Lung microvascular endothelial cell (primary cell): ENCODE measurements at regions not wholly inside any gene's neighbourhood (a gene's known extent, or its start where the extent isn't known, plus 50 kb on each side); places are given as distances from the start of the nearest gene placed in this dataset.

Experiments used
- DNase-seq, 2 donors: peaks; one replicate each; pipeline versions ENCODE4 v3.0.0 to v3.0.0-alpha.2; 2010; ENCODE audit warnings: low read depth in 2 of 2

DNA sequence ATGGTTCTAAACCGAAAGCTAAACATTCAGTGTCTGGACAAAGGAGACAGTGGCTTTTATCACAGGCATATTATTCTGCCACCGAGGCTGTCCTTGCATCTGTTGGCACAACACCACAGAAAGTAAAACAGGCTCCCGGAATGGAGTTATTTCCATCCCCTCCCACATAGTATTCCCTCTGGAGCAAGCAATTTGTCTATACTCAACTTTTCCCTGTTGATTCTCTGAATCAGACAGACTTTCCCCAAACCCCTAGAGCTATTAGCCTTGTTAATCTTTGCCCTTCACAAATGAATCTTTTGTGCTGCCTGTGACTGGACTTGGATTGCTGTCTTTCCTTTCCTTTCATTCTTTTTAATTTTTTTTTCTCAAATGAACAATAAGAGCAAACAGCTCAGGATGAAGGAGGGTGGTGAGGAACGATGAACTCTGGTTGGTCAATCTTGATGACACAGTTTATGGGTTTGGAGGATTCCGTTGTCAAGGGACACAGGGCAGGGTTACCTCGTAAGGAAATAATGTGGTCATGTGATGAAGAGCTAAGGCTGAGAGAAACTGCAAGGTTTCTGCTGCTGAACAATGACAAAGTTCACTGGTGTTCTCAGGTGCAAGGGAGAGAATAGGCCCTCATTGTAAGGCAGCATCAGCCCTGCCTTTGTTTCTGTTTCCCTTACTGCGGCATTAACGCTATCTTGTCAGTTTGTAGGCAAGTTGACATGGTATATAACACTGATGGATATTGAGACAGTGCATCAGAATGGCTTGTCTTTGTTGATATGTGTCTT, 275.0 kb upstream of the BMP2 start:
- DNase-seq, result no peak

DNA sequence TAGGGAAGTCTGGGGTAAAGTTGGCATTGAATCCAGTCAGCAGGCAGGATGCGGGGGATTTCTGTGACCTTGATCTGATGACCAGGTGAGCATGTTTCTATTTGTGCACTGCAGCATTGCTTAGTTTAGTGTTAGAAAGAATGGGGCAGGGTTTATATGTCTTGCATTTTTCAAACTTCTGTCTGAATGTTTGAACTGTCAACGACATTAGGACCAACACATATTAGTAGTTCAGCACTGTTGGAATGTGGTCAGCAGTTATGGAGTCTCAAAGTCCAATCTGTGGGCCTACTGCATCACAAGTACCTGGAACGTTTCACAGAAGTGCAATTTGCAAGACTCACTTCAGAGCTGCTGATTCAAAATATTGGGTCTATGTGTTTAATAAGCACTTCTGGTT, 276.6 kb upstream of the BMP2 start:
- DNase-seq, result no peak

GRCh38 chr20:6489361-6490171, 277.9 kb upstream of the BMP2 start:
- no peak for DNase-seq

GRCh38 chr20:6485351-6485750, 282.1 kb upstream of the BMP2 start:
- no peak for DNase-seq

DNA sequence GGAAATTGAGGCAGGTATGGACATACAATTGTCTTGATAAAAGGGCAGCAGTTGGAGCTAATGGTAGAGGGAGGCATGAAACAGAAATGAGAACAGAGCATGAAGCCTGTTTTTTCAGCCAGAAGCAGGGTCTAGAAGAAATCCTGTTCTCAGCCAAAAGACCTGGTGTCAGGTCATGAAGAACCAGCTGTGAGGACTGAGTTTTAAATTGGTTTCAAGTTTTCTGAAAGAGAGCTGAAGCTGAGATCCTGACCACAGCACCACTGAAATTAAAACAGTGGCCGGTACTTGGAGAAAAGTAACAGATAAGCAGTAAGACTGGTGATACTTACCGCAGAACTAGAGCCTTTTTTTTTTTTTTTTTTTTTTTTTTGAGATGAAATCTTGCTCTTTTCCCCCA, 283.8 kb upstream of the BMP2 start:
- DNase-seq, result no peak

DNA sequence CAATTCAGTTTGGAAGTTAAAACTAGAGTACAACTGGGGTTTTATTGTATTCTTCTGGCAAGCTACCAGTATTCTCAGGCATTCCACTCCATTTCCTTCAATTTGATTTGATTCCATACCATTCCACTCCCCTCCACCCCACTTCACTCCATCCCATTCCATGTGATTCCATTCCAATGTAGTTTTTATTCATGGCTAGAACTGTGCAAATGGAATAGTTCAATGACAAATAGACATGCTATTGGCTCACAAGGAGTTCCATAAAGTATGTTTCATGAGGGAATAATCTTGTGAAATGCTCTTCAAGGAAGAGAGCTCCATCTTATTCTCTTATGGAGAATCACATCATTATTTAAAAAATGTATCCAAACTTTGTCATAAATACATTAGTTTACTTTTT, 285.0 kb upstream of the BMP2 start:
- no peak for DNase-seq

- DNase-seq, result no peak
Measured at GRCh38 chr20:6480328-6481200, 286.9 kb upstream of the BMP2 start.

DNA sequence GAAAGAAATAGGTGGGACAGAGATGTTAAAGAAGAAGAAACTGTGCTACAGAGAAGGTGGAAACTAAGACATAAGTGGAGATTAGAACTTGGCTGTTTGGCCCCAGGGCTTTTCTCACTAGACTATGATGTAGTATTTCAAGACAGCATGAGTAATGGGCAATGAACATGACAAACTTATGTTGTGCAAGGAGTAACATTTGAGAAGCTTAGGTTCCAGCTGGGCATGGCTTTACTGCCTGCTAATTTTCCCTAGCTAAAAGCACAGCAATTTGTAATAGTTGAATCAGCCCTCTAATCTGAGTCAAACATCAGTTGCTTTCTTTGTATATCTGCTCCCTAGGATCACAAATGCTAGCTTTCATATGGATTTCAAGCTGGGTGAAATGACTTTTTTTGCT, 294.3 kb upstream of the BMP2 start:
- no peak for DNase-seq

GRCh38 chr20:6471871-6472270, 295.6 kb upstream of the BMP2 start:
- no peak for DNase-seq

DNA sequence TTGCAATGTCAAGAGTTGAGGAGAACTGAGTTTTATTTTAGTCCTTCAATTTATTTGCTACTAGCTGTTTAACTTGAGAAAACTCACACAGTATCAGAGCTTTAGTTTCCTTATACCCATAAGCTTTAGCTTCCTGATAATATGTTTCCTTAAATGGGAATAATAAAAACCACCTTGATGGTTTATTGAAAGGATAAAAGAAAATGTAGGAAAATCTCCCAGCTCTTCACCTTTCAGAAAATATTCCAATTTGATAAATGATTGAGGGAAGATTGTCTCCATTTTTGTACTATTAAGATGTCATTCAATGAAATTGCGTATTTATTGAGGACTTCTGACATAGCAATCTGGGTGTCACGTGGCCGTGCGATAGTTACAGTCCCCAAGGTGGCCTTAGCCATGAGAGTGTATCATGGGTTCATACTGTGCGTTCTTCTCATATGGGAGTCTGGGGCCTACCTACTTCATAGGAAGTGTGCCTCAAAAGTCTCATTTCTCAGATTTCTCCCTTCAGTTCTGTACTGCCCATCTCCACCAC, 296.3 kb upstream of the BMP2 start:
- DNase-seq, result no peak

DNA sequence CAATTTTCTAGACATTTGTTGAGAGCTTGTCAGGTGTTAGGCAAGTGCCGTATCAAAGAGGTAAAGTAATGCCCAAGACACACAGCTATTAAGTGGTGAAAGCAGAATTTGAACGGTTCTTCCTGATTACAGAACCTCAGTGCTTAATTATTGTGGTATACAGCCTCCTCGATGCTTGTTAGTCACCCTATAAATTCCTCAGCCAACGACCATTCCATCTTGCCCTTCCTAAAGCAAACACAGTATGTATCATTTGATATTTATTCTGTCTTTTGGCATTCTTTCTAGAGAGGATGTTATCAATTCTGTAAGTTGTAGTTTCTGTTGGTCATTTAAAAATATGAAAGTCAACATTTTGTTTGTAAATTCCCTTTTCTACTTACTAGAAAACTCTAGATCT, 297.8 kb upstream of the BMP2 start:
- no peak for DNase-seq

- DNase-seq, result no peak
Measured at GRCh38 chr20:6468423-6469116, 298.9 kb upstream of the BMP2 start.

DNA sequence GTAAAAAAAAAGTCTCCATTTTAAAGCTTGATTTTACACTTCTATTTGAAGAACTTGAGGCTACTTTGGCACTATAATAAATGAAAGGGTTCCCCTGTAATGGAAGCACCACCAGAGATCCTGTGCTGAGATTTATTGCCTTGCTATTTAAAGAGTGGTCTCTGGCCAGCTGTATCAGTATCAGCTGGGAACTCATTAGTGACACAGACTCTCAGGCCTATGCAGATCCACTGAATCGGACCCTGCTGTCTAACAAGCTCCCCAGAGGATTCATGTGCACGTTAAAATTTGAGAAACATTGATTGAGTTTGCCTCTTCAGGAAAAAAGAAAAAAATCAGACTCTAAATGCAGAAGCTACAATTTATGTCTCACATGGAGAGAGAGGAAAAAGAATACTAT, 299.9 kb upstream of the BMP2 start:
- no peak for DNase-seq

DNA sequence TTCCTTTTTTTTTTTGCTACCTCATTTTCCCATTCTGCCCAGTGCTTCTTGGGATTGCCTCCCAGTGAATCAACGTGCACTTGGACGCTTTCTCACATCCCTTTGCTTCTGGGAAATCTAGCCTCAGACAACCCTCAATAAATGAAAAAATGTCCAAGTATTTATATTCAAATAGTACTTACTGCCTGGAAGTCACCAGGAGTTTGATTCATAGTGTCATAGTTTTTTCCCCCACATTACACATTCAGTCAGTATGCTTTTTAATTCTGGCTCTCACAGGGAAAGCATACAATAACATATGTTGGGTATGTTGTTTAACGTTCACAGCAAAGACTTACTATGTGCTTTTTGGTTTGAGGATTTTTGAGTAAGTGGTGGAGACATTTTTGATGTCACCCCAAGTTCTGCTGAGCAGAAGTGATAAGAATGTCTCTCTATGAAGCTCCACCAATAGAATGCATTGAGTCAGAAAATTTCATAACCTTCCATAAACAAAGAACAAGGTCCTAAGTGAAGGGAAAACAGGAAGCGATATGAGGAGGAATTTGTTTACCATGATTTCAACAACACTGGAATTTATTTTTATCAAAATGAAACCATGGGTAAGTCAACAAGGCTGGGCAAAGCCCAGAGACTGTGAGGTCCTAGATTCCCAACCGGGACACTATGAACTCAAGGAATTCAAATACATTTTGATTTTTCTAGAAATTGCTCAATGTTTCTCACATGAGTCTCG, 301.2 kb upstream of the BMP2 start:
- no peak for DNase-seq

GRCh38 chr20:6450841-6451240, 316.6 kb upstream of the BMP2 start:
- DNase-seq, result no peak

DNA sequence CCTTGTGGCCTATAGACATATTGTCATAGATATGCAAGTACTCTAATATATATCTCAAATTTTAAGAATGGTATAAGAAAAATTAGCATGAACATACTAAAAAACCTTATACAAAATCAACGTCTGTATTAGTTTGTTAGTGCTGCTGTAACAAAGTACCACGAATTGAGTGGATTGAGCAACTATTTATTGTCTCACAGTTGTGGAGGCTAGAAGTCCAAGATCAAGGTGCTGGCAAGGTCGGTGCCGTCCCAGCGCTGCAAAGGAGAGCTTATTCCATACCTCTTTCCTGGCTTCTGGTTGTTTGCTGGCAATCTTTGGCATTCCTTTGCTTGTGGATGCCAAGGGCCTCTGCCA, 317.6 kb upstream of the FERMT1 start:
- no peak for DNase-seq

DNA sequence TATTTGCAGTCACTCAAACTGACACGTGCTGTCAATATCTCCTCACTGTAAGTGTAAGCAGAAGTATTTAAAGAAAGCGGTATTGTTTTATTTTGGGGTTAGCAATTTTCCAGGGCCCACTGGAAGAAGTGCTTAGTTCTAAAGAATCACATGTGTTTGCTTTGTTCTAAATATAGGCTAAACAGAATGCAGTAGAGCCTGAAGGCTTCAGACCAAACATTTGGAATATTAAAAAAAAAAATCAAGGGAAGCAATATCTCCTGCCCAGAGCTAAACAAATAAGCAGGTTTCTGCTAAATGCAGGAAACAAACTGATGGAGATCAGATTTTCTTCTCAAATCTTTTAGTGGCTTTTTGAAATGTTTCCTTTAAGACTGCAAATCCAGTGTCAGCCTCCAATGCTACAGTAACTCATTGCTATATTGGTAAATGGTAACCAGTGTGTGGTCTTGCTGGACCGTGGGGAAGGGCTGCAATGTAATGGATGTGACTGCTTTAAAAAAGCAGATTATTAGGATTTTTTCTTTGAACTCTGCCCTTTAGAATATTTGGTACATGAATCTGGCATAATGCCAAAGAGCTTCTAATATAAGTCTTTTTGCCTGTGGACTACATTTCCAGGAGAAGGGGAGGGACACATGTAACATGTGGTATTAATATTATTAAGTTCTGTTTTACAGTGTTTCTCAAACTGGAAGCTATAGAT, 317.1 kb upstream of the FERMT1 start:
- no peak for DNase-seq

DNA sequence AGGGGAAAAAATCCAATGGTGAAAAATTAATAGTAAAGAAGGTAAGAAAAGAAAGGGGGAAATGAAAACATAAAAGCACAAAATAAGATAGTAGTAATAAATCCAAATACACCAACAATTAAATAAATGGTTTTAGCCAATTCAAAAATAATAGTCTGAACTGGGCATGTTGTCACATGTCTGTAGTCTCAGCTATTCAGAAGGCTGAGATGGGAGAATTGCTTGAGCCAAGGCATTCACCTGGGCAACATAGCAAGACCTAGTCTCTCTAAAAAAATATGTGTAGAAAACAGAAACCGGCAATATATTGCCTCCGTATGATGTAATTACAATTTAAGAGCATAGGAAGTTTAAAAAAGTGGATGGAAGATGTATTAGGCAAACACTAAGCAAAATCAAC, 311.3 kb upstream of the FERMT1 start:
- no peak for DNase-seq

GRCh38 chr20:6430381-6430780, 307.6 kb upstream of the FERMT1 start:
- DNase-seq, result no peak

- DNase-seq, result no peak
Measured at GRCh38 chr20:6426287-6426891, 303.6 kb upstream of the FERMT1 start.
